Loucy (cell line): ENCODE measurements at regions not wholly inside any gene's neighbourhood (a gene's known extent, or its start where the extent isn't known, plus 50 kb on each side); places are given as distances from the start of the nearest gene placed in this dataset.

Experiments
- H2AFZ ChIP-seq: fragments of 200-600 bp; sonication (generic); 2 replicates; pipeline ENCODE4 v1.6.0; 2016; ENCODE audit warnings: antibody characterized with exemption, mild to moderate bottlenecking, low read length, moderate library complexity
- H3F3A ChIP-seq: fragments of 200-600 bp; 2 replicates; pipeline ENCODE4 v1.6.0; 2016; ENCODE audit warnings: antibody characterized with exemption, low read depth, mild to moderate bottlenecking
- H3K27me3 ChIP-seq: fragments of 200-600 bp; sonication (generic); 2 replicates; pipeline ENCODE4 v1.6.1; 2014; ENCODE audit warnings: low read length, mild to moderate bottlenecking; ENCODE audit not compliant: insufficient read depth, poor library complexity, severe bottlenecking
- H3K36me3 ChIP-seq: fragments of 200-600 bp; sonication (generic); 2 replicates; pipeline ENCODE4 v1.6.1; 2016; ENCODE audit warnings: low read length; ENCODE audit not compliant: insufficient read depth
- H3K4me1 ChIP-seq: fragments of 200-600 bp; sonication (generic); 2 replicates; pipeline ENCODE4 v1.5.1; 2014; ENCODE audit warnings: low read length, mild to moderate bottlenecking; ENCODE audit not compliant: insufficient read depth, poor library complexity, severe bottlenecking
- H3K4me2 ChIP-seq: fragments of 200-600 bp; sonication (generic); 2 replicates; pipeline ENCODE4 v1.6.0; 2014; ENCODE audit warnings: antibody characterized with exemption, low read length, low read depth, mild to moderate bottlenecking; ENCODE audit not compliant: poor library complexity, severe bottlenecking
- H3K4me3 ChIP-seq: fragments of 200-600 bp; sonication (generic); 2 replicates; pipeline ENCODE4 v1.5.1; 2014; ENCODE audit warnings: low read length, mild to moderate bottlenecking, mixed read lengths; ENCODE audit not compliant: poor library complexity, severe bottlenecking
- H3K79me2 ChIP-seq: fragments of 200-600 bp; sonication (generic); 2 replicates; pipeline ENCODE4 v1.6.1; 2014; ENCODE audit warnings: low read length; ENCODE audit not compliant: insufficient read depth
- H3K9ac ChIP-seq: fragments of 200-600 bp; sonication (generic); 2 replicates; pipeline ENCODE4 v1.6.0; 2014; ENCODE audit warnings: mild to moderate bottlenecking, low read depth, low read length, moderate library complexity; ENCODE audit not compliant: poor library complexity, severe bottlenecking
- H3K9me2 ChIP-seq: fragments of 200-600 bp; sonication (generic); replicated peaks from 2 replicates; pipeline ENCODE4 v1.6.1; 2016; ENCODE audit warnings: low read depth, low read length, mixed read lengths
- H3K9me3 ChIP-seq: fragments of 200-600 bp; sonication (generic); 2 replicates; pipeline ENCODE4 v1.6.1; 2014; ENCODE audit warnings: mild to moderate bottlenecking, antibody characterized with exemption, low read length, low read depth; ENCODE audit not compliant: insufficient read depth
- H4K20me1 ChIP-seq: fragments of 200-600 bp; sonication (generic); 2 replicates; pipeline ENCODE4 v1.6.0; 2014; ENCODE audit warnings: antibody characterized with exemption, low read length, mild to moderate bottlenecking; ENCODE audit not compliant: insufficient read depth, poor library complexity, severe bottlenecking
- CTCF ChIP-seq: fragments of 200-600 bp; sonication (generic); conservative IDR thresholded peaks from 2 replicates; pipeline ENCODE4 v1.5.1; 2014; ENCODE audit warnings: mild to moderate bottlenecking, antibody characterized with exemption, low read length
- EZH2phosphoT487 ChIP-seq: fragments of 200-600 bp; IDR thresholded peaks from 2 replicates; pipeline ENCODE4 v1.6.1; 2018; ENCODE audit warnings: antibody characterized with exemption, mild to moderate bottlenecking, moderate library complexity, borderline replicate concordance

- TF ChIP-seq CTCF (no peak), EZH2phosphoT487 (no peak)
- Histone ChIP-seq H3K4me1 (peaks cover 90% of the 10 kb centered on the region), H3K79me2 (no peaks in the 10 kb centered on the region), H3F3A (peaks cover 13% of the 10 kb centered on the region), H3K4me3 (peak overlapping the region; percentile 68), H3K9me3 (no peaks in the 10 kb centered on the region), H3K36me3 (no peaks in the 10 kb centered on the region), H2AFZ (no peak overlapping the region), H4K20me1 (no peaks in the 10 kb centered on the region), H3K9me2 (no peaks in the 10 kb centered on the region), H3K27me3 (no peaks in the 10 kb centered on the region), H3K4me2 (peak overlapping the region; percentile 83), H3K9ac (peak overlapping the region; percentile 79)
Observed at GRCh38 chr5:4551034-4551433, 589.1 kb upstream of the ADAMTS16 start.

GRCh38 chr5:4553130-4553529, 587.0 kb upstream of the ADAMTS16 start:
- Histone ChIP-seq H3K9me3 (no peaks in the 10 kb centered on the region), H3K4me2 (no peak overlapping the region), H3K36me3 (no peaks in the 10 kb centered on the region), H4K20me1 (no peaks in the 10 kb centered on the region), H3K27me3 (no peaks in the 10 kb centered on the region), H3K9ac (no peak overlapping the region), H3K4me1 (peaks cover 77% of the 10 kb centered on the region), H3K79me2 (no peaks in the 10 kb centered on the region), H3K9me2 (no peaks in the 10 kb centered on the region), H3K4me3 (no peak overlapping the region), H3F3A (peaks cover 13% of the 10 kb centered on the region), H2AFZ (peak overlapping the region; percentile 33; the same call in 1 of the 2 replicates)
- no peak for TF ChIP-seq EZH2phosphoT487
- no peak for TF ChIP-seq CTCF

GRCh38 chr5:4553978-4554377, 586.2 kb upstream of the ADAMTS16 start:
- Histone ChIP-seq H3K4me2 (no peak overlapping the region), H3K9me2 (no peaks in the 10 kb centered on the region), H2AFZ (no peak overlapping the region), H3K79me2 (no peaks in the 10 kb centered on the region), H3K4me1 (peaks cover 69% of the 10 kb centered on the region), H3K4me3 (no peak overlapping the region), H3F3A (peaks cover 13% of the 10 kb centered on the region), H3K27me3 (no peaks in the 10 kb centered on the region), H4K20me1 (no peaks in the 10 kb centered on the region), H3K9me3 (no peaks in the 10 kb centered on the region), H3K36me3 (no peaks in the 10 kb centered on the region), H3K9ac (no peak overlapping the region)
- TF ChIP-seq CTCF (no peak), EZH2phosphoT487 (no peak)
